LNCaP clone FGC (cell line): ENCODE measurements at regions not wholly inside any gene's neighbourhood (a gene's known extent, or its start where the extent isn't known, plus 50 kb on each side); places are given as distances from the start of the nearest gene placed in this dataset.

Source experiments
- DNase-seq: peaks from one replicate; pipeline ENCODE4 v3.0.0-alpha.2; 2011; ENCODE audit warnings: low read depth
- H3K4me3 ChIP-seq: 2 replicates; pipeline ENCODE4 v1.5.1; 2011; ENCODE audit warnings: mild to moderate bottlenecking, low read depth, low read length, control low read depth
- CTCF ChIP-seq: IDR thresholded peaks from 2 replicates; pipeline ENCODE4 v1.5.1; 2012; ENCODE audit warnings: mild to moderate bottlenecking; ENCODE audit not compliant: control insufficient read depth, insufficient read depth; ENCODE audit errors: extremely low read depth

GRCh38 chr15:47513471-47513870 lies 203.8 kb upstream of the SEMA6D start:
- no peak overlapping the region for H3K4me3 ChIP-seq
- DNase-seq: no peak
- no peak for TF ChIP-seq CTCF

- no peak for TF ChIP-seq CTCF
- no peak overlapping the region for H3K4me3 ChIP-seq
- no peak for DNase-seq
These were observed 203.1 kb upstream of the SEMA6D start for GRCh38 chr15:47514200-47514652.

GRCh38 chr15:47516558-47516957 lies 200.7 kb upstream of the SEMA6D start:
- TF ChIP-seq CTCF: no peak
- no peak overlapping the region for H3K4me3 ChIP-seq
- no peak for DNase-seq

GRCh38 chr15:47516972-47517371 lies 200.3 kb upstream of the SEMA6D start:
- H3K4me3 ChIP-seq: no peak overlapping the region
- TF ChIP-seq CTCF: no peak
- DNase-seq: no peak

- H3K4me3 ChIP-seq: no peak overlapping the region
- no peak for DNase-seq
- no peak for TF ChIP-seq CTCF
These were observed 199.6 kb upstream of the SEMA6D start for GRCh38 chr15:47517737-47518136.

- H3K4me3 ChIP-seq: no peak overlapping the region
- DNase-seq: no peak
- no peak for TF ChIP-seq CTCF
These were observed 193.4 kb upstream of the SEMA6D start for GRCh38 chr15:47523681-47524475.

GRCh38 chr15:47529241-47529640 lies 188.1 kb upstream of the SEMA6D start:
- no peak for DNase-seq
- no peak for TF ChIP-seq CTCF

More at GRCh38 chr15:47529241-47529640, 188.1 kb upstream of the SEMA6D start:
- no peak overlapping the region for H3K4me3 ChIP-seq
